ENCODE measurements at regions not wholly inside any gene's neighbourhood (a gene's known extent, or its start where the extent isn't known, plus 50 kb on each side); places are given as distances from the start of the nearest gene placed in this dataset.
"Not testable (repeated sequence)": the region's sequence is repeated elsewhere in the genome, so short reads cannot be mapped to it uniquely, and the experiment has no call there.

DNA sequence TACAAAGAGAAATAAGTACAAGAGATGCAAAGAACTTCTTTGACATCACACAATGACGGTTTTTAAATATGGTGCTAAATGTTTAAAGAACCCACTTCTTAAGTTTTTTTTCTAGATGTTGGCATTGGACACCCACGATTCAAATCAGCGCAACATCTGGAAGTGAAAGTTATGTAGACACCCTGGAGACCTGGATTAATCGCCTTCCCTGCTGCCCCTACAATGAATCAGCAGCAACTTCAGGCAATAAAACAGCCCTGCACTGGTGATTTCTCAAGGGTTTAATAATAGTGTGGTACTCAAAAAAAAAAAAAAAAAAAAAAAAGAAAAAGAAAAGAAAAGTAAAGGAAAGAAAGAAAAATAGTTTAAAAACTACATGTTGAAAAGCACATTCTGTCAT, 248.3 kb downstream of the NUF2 start:
- in situ Hi-C loops (cut with HindIII; ENCODE audit: low sequenced_read_pairs): no loop called here

DNA sequence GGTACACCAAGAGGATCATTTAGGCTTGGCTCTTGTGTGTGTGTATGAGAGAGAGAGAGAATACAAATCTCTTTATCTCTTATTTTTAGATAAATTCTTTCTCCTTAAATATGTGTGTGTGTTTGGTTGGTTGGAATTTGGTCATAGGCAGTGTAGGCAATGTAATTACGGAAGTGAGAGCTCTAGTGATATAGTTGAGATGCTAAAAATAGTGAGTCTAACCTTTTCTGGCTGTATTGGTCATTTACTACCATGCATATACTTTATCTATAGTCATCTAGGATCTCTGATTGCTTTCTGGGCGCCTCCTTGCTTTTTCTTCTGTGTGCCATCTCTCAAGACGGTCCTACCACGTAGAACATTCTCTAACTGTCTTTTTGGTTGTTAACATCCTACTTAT, 250.2 kb downstream of the NUF2 start:
- in situ Hi-C loops (cut with HindIII; ENCODE audit: low sequenced_read_pairs): no loop called here

DNA sequence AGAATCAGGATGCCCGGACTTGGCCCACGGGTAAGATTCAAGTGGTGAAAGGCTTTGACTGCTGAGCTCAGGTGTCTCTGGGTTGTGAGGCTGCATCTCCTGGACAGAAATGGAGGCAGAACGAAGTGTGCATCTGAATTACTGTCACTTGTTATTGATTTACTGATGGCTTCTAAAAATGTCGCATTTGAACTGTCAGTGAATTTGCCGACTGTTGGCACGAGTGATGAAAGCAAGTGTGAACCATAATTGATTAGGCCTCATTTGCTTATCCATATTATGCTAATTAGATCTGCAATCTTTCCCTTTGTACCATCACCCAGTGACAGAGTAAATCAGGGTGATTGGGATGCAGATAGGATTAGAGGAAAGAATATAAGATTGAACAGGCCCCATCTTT, 252.4 kb downstream of the NUF2 start:
- in situ Hi-C loops (cut with HindIII; ENCODE audit: low sequenced_read_pairs): no loop called here

GRCh38 chr1:163580926-163581325, 259.2 kb downstream of the NUF2 start:
- in situ Hi-C loops (cut with HindIII; ENCODE audit: low sequenced_read_pairs): no loop called here

DNA sequence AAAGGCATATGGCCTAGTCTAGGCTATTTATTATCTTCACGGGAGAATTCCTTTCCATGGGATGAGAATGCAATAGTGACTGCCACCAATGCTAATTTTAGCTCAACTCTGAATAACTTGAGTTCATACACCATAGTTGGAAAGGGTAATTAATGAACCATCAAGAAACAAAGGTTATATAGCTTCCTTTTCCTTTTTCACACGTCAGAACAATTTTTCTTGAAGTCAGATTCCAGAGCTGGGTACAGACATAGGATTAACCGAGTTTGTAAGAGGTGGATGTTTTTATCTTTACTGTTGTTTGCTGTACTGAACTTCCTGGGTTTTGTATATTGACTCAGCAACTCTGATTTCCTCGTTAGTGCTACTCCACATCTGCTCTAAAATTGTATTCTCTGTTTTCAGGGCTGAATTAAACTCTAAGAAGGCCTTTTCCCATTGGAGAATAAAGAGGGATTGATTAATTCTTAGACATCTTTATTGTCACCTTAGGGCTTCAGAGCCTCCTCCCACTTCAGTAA, 262.0 kb downstream of the NUF2 start:
- in situ Hi-C loops (cut with HindIII; ENCODE audit: low sequenced_read_pairs): no loop called here

DNA sequence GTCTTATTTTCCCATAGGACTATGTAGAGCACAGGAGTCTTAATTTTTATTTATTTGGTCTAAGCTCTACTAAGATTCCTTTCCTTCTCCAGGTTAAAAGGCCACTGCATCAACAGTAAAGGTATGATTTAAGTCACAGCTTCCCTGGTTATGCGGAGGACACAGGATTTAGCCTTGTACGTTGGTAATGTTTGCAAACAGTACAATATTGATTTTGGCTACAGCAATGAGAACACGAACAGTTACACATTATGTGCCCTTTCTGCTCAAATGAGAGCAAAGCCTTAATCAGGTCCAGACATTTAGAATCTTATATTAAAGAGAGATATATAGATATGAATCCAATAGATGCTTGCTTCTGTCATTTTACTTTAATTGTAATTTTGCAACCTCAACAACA, 264.0 kb downstream of the NUF2 start:
- in situ Hi-C loops (cut with HindIII; ENCODE audit: low sequenced_read_pairs): no loop called here

- in situ Hi-C loops (cut with HindIII; ENCODE audit: low sequenced_read_pairs): no loop called here
Measured at GRCh38 chr1:163588796-163589195, 267.0 kb downstream of the NUF2 start.

- in situ Hi-C loops (cut with HindIII; ENCODE audit: low sequenced_read_pairs): no loop called here
Measured at GRCh38 chr1:163589735-163590134, 268.0 kb downstream of the NUF2 start.

- in situ Hi-C loops (cut with HindIII; ENCODE audit: low sequenced_read_pairs): not testable (repeated sequence)
Measured at GRCh38 chr1:163591131-163591530, 269.4 kb downstream of the NUF2 start.

GRCh38 chr1:163592623-163593022, 270.9 kb downstream of the NUF2 start:
- in situ Hi-C loops (cut with HindIII; ENCODE audit: low sequenced_read_pairs): not testable (repeated sequence)

DNA sequence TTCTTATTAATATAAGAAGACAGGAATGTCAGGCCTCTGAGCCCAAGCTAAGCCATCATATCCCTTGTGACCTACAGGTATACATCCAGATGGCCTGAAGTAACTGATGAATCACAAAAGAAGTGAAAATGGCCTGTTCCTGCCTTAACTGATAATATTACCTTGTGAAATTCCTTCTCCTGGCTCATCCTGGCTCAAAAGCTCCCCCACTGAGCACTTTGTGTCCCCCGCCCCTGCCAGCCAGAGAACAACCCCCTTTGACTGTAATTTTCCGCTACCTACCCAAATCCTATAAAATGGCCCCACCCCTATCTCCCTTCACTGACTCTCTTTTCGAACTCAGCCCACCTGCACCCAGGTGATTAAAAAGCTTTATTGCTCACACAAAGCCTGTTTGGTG, 274.4 kb downstream of the NUF2 start:
- in situ Hi-C loops (cut with HindIII; ENCODE audit: low sequenced_read_pairs): not testable (repeated sequence)

- in situ Hi-C loops (cut with HindIII; ENCODE audit: low sequenced_read_pairs): no loop called here
Measured at GRCh38 chr1:163596541-163597258, 274.9 kb downstream of the NUF2 start.

- in situ Hi-C loops (cut with HindIII; ENCODE audit: low sequenced_read_pairs): no loop called here
Measured at GRCh38 chr1:163604321-163604720, 282.6 kb downstream of the NUF2 start.

- in situ Hi-C loops (cut with HindIII; ENCODE audit: low sequenced_read_pairs): no loop called here
Measured at GRCh38 chr1:163604896-163605295, 283.1 kb downstream of the NUF2 start.

DNA sequence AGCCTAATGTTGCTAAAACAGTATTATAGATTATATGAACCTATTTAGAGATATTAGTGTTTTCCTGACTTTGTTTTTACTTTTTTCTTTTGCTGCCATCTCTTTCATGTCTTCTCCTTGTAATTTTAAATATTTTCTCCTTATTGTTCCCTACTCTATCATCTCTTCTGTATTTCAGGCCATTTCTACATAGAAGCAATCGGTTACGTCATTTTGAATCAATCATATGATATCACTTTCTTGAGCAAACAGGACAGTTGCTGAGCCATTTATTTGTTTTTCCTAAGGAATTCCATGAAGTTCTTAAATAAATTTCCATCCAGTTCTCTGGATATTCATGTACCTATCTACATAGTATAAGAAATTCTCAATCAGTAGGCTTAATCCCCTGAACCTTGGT, 287.2 kb downstream of the NUF2 start:
- in situ Hi-C loops (cut with HindIII; ENCODE audit: low sequenced_read_pairs): no loop called here

DNA sequence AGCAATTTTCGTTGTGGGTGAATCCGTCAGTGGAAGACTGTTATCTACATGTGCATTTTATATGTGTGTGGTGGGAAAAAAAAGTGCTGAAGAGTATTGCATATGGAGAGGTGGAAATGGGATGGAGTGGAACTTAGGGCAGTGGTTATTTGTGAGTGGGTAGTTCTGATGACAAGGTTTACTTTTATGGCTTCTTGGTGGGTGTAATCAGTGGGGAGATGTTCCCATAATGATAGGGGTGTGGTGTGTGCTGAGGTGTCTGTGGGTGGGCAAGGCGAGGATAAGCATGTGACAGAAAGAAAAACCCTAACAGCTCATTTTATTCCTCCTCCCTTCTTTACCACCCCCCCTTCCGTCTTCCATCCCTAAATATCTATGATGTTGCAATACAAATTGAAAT, 288.1 kb downstream of the NUF2 start:
- in situ Hi-C loops (cut with HindIII; ENCODE audit: low sequenced_read_pairs): no loop called here

- in situ Hi-C loops (cut with HindIII; ENCODE audit: low sequenced_read_pairs): no loop called here
Measured at GRCh38 chr1:163610486-163610885, 288.7 kb downstream of the NUF2 start.

DNA sequence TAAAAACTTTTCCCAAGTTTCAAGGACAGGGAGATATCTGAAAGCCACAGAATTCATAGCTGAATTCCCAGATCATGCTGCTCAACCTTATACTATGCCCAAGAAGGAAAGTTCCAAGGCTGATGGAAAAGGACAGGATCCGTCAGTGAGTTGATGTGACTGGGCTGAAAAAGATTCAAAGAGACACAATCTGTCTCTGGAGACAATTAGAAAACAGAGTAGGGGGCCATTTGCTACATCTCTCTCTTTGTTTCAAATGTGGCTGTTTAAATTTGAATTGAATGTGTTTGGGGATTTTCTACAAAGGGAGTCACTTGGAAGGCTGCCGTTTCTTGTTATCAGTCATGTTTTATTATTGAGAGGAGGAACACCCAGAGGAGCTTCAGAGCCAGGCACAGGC, 292.6 kb downstream of the NUF2 start:
- in situ Hi-C loops (cut with HindIII; ENCODE audit: low sequenced_read_pairs): no loop called here

- in situ Hi-C loops (cut with HindIII; ENCODE audit: low sequenced_read_pairs): no loop called here
Measured at GRCh38 chr1:163628034-163628773, 306.4 kb downstream of the NUF2 start.

DNA sequence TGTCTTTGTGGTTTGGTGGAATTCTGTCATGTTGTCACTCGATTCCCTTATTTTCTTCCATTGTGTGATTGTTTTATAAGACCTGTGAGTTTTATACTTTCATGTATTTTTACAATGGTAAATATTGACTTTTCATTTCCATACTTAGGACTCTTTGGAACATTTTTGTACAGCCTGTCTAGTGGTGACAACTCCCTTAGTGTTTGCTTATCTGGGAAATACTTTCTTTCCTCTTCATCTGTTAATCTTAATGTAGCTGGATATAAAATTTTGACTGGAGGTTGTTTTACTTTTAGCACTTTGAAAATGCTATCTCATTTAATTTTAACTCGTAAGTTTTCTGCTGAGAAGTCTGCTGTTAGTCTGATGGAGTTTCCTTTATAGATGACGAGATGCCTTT, 310.5 kb downstream of the NUF2 start:
- in situ Hi-C loops (cut with HindIII; ENCODE audit: low sequenced_read_pairs): no loop called here

- in situ Hi-C loops (cut with HindIII; ENCODE audit: low sequenced_read_pairs): no loop called here
Measured at GRCh38 chr1:163633366-163633765, 311.6 kb downstream of the NUF2 start.

DNA sequence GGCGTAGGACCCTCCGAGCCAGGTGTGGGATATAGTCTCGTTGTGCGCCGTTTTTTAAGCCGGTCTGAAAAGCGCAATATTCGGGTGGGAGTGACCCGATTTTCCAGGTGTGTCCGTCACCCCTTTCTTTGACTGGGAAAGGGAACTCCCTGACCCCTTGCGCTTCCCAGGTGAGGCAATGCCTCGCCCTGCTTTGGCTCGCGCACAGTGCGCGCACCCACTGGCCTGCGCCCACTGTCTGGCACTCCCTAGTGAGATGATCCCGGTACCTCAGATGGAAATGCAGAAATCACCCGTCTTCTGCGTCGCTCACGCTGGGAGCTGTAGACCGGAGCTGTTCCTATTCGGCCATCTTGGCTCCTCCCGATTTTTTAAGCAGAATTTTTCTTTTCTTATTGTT, 323.9 kb downstream of the NUF2 start:
- in situ Hi-C loops (cut with HindIII; ENCODE audit: low sequenced_read_pairs): not testable (repeated sequence)
